Neural cell (in vitro differentiated cells): ENCODE measurements at regions not wholly inside any gene's neighbourhood (a gene's known extent, or its start where the extent isn't known, plus 50 kb on each side); places are given as distances from the start of the nearest gene placed in this dataset.

Source experiments
- H2AFZ ChIP-seq: fragments of 200-600, 300-800 bp; sonication (generic), shearing (Covaris generic); 2 replicates; pipeline ENCODE4 v1.6.0; 2014; ENCODE audit warnings: low read depth, mild to moderate bottlenecking, antibody characterized with exemption, low read length, moderate library complexity
- H3F3A ChIP-seq: fragments of 200-600 bp; shearing (Covaris generic); 2 replicates; pipeline ENCODE4 v1.6.1; 2016; ENCODE audit warnings: mild to moderate bottlenecking, moderate library complexity, mixed read lengths, antibody characterized with exemption, low read length; ENCODE audit not compliant: insufficient read depth, poor library complexity, severe bottlenecking
- H3K27ac ChIP-seq: fragments of 200-600, 300-800 bp; sonication (generic), shearing (Covaris generic); 2 replicates; pipeline ENCODE4 v1.5.1; 2014; ENCODE audit warnings: mild to moderate bottlenecking, low read length, moderate library complexity
- H3K27me3 ChIP-seq: fragments of 300-800, 200-600 bp; sonication (generic), shearing (Covaris generic); 2 replicates; pipeline ENCODE4 v1.6.0; 2014; ENCODE audit warnings: mild to moderate bottlenecking, low read depth, low read length, moderate library complexity; ENCODE audit not compliant: insufficient read depth
- H3K36me3 ChIP-seq: fragments of 300-800, 200-600 bp; sonication (generic), shearing (Covaris generic); 2 replicates; pipeline ENCODE4 v1.5.1; 2014; ENCODE audit warnings: mild to moderate bottlenecking, antibody characterized with exemption, low read length, moderate library complexity; ENCODE audit not compliant: insufficient read depth
- H3K4me2 ChIP-seq: fragments of 300-800, 200-600 bp; sonication (generic), shearing (Covaris generic); 2 replicates; pipeline ENCODE4 v1.6.0; 2014; ENCODE audit warnings: mild to moderate bottlenecking, low read length
- H3K4me3 ChIP-seq: fragments of 300-800, 200-600 bp; sonication (generic), shearing (Covaris generic); 2 replicates; pipeline ENCODE4 v1.5.1; 2014; ENCODE audit warnings: mild to moderate bottlenecking, low read length, moderate library complexity
- H3K79me2 ChIP-seq: fragments of 200-600 bp; shearing (Covaris generic); replicated peaks from 2 replicates; pipeline ENCODE4 v1.6.0; 2014; ENCODE audit warnings: mild to moderate bottlenecking, low read length, moderate library complexity; ENCODE audit not compliant: insufficient read depth
- H3K9ac ChIP-seq: fragments of 300-800, 200-600 bp; sonication (generic), shearing (Covaris generic); 2 replicates; pipeline ENCODE4 v1.6.1; 2016; ENCODE audit warnings: mild to moderate bottlenecking, low read length, mixed read lengths
- H3K9me2 ChIP-seq: fragments of 200-600 bp; shearing (Covaris generic); 2 replicates; pipeline ENCODE4 v1.6.1; 2016; ENCODE audit warnings: mild to moderate bottlenecking, low read length, mixed read lengths; ENCODE audit not compliant: insufficient read depth
- H3K9me3 ChIP-seq: fragments of 200-600, 300-800 bp; sonication (generic), shearing (Covaris generic); 2 replicates; pipeline ENCODE4 v1.6.1; 2016; ENCODE audit warnings: mild to moderate bottlenecking, mixed run types, low read length, moderate library complexity, mixed read lengths
- H4K20me1 ChIP-seq: fragments of 200-600 bp; shearing (Covaris generic); 2 replicates; pipeline ENCODE4 v1.6.1; 2016; ENCODE audit warnings: mild to moderate bottlenecking, mixed run types; ENCODE audit not compliant: insufficient read depth
- EP300 ChIP-seq: fragments of 450-650 bp; conservative IDR thresholded peaks from 2 replicates; pipeline ENCODE4 v1.6.1; 2014; ENCODE audit warnings: antibody characterized with exemption, mild to moderate bottlenecking, moderate library complexity; ENCODE audit not compliant: poor library complexity, severe bottlenecking
- EZH2 ChIP-seq: fragments of 200-600, 300-800 bp; shearing (Covaris generic), sonication (generic); IDR thresholded peaks from 2 replicates; pipeline ENCODE4 v1.6.1; 2014; ENCODE audit warnings: antibody characterized with exemption, low read length, borderline replicate concordance, mild to moderate bottlenecking; ENCODE audit not compliant: insufficient read depth, poor library complexity, severe bottlenecking
- MXI1 ChIP-seq: fragments of 450-650 bp; conservative IDR thresholded peaks from 2 replicates; pipeline ENCODE4 v1.6.1; 2014; ENCODE audit warnings: antibody characterized with exemption, mild to moderate bottlenecking; ENCODE audit not compliant: poor library complexity, severe bottlenecking
- POLR2AphosphoS5 ChIP-seq: IDR thresholded peaks from 2 replicates; pipeline ENCODE4 v1.6.1; 2012
- RAD21 ChIP-seq: fragments of 450-650 bp; conservative IDR thresholded peaks from 2 replicates; pipeline ENCODE4 v1.6.1; 2014; ENCODE audit warnings: antibody characterized with exemption, mild to moderate bottlenecking, moderate library complexity
- SMC3 ChIP-seq: fragments of 450-650 bp; conservative IDR thresholded peaks from 2 replicates; pipeline ENCODE4 v1.6.1; 2014; ENCODE audit warnings: antibody characterized with exemption, mild to moderate bottlenecking, moderate library complexity; ENCODE audit not compliant: poor library complexity
- TAF1 ChIP-seq: IDR thresholded peaks from 2 replicates; pipeline ENCODE4 v1.6.1; 2012; ENCODE audit warnings: low read depth
- TF ChIP-seq, protein P1 (sequence below): IDR thresholded peaks from 2 replicates; pipeline ENCODE4 v1.6.1; 2012; ENCODE audit warnings: borderline replicate concordance
- TF ChIP-seq, protein P2 (sequence below): fragments of 450-650 bp; IDR thresholded peaks from 2 replicates; pipeline ENCODE4 v1.5.1; 2014; ENCODE audit warnings: antibody characterized with exemption, mild to moderate bottlenecking, moderate library complexity; ENCODE audit not compliant: poor library complexity, severe bottlenecking

DNA sequence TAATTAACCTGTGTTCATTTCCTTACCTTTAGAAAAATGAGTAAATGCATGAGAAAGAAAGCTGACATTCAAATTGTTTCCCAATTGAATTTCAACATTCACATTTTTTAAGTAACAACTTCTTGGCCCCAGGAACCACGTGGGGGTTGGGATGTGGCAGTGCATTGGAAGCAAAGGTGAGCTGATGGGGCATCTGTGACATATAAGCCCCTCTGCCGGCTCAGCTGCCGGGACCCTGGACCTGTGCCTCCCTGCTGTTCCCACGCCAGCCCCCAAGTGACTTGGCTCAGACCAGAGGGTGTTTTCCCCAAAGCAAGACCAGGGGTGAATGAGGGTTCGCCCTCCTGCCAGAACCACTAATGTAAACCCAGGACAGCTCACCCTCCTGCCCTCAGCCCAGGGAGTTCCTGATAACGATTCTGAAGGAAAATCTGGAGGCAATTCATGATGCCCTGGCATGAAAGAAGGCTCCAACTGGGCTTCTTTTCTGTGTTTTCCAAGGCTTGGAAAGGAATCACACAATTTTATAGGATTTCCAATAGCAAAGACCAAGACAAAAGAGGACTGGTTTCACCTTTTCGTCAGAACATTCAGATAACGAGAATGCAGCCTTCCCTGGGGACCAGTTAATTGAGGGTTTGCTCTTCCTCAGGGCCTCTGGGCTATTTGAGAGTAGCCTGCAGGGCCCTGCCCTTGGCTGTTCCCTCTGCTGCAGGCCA lies 193.2 kb upstream of the TWIST2 start:
- no peaks in the 10 kb centered on the region for H3K27me3 ChIP-seq
- H4K20me1 ChIP-seq = no peaks in the 10 kb centered on the region
- no peaks in the 10 kb centered on the region for H3K9me3 ChIP-seq
- no peak overlapping the region for H3K4me2 ChIP-seq
- no peak overlapping the region for H2AFZ ChIP-seq
- TF ChIP-seq, protein P1, sequence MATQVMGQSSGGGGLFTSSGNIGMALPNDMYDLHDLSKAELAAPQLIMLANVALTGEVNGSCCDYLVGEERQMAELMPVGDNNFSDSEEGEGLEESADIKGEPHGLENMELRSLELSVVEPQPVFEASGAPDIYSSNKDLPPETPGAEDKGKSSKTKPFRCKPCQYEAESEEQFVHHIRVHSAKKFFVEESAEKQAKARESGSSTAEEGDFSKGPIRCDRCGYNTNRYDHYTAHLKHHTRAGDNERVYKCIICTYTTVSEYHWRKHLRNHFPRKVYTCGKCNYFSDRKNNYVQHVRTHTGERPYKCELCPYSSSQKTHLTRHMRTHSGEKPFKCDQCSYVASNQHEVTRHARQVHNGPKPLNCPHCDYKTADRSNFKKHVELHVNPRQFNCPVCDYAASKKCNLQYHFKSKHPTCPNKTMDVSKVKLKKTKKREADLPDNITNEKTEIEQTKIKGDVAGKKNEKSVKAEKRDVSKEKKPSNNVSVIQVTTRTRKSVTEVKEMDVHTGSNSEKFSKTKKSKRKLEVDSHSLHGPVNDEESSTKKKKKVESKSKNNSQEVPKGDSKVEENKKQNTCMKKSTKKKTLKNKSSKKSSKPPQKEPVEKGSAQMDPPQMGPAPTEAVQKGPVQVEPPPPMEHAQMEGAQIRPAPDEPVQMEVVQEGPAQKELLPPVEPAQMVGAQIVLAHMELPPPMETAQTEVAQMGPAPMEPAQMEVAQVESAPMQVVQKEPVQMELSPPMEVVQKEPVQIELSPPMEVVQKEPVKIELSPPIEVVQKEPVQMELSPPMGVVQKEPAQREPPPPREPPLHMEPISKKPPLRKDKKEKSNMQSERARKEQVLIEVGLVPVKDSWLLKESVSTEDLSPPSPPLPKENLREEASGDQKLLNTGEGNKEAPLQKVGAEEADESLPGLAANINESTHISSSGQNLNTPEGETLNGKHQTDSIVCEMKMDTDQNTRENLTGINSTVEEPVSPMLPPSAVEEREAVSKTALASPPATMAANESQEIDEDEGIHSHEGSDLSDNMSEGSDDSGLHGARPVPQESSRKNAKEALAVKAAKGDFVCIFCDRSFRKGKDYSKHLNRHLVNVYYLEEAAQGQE = no peak
- TF ChIP-seq POLR2AphosphoS5 (no peak), SMC3 (no peak), RAD21 (no peak), MXI1 (no peak), EZH2 (no peak), TAF1 (no peak), EP300 (no peak)
- TF ChIP-seq, protein P2, sequence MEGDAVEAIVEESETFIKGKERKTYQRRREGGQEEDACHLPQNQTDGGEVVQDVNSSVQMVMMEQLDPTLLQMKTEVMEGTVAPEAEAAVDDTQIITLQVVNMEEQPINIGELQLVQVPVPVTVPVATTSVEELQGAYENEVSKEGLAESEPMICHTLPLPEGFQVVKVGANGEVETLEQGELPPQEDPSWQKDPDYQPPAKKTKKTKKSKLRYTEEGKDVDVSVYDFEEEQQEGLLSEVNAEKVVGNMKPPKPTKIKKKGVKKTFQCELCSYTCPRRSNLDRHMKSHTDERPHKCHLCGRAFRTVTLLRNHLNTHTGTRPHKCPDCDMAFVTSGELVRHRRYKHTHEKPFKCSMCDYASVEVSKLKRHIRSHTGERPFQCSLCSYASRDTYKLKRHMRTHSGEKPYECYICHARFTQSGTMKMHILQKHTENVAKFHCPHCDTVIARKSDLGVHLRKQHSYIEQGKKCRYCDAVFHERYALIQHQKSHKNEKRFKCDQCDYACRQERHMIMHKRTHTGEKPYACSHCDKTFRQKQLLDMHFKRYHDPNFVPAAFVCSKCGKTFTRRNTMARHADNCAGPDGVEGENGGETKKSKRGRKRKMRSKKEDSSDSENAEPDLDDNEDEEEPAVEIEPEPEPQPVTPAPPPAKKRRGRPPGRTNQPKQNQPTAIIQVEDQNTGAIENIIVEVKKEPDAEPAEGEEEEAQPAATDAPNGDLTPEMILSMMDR = no peak
- no peaks in the 10 kb centered on the region for H3F3A ChIP-seq
- H3K9ac ChIP-seq = no peak overlapping the region
- H3K4me3 ChIP-seq = no peak overlapping the region
- no peaks in the 10 kb centered on the region for H3K79me2 ChIP-seq
- no peaks in the 10 kb centered on the region for H3K9me2 ChIP-seq
- no peak overlapping the region for H3K27ac ChIP-seq
- H3K36me3 ChIP-seq = no peaks in the 10 kb centered on the region

DNA sequence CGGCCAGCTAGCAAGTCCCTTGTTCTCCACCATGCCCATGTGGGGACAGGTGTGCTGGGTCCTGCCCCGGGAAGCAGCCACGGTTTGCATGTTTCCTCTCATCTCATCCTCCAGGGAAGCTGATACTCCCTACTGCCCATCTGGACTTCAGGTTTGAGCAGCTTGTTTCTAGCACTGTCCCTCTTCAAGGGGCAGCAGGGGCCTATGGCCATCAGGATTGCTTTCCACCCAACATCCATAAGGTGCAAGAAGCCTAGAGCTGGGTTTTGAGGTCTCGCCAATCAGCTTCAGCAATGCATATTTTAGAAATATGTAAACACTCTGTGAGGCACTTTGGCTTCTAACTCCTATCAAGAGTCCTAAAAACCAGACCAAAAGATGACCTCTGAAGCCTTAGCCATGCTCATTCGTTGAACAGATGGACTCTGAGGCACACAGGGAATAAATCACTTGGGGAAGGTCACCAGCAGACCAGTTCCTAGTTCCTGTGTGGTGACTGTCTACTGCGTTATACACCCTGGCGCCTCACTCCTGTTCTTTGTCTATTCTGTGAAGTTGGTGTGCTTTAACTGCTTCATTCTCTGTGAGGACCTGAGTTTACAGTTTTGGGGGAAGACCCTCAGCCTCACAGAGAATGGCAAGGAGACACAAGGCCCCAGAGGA lies 192.6 kb upstream of the TWIST2 start:
- Histone ChIP-seq H3K9me3 (no peaks in the 10 kb centered on the region), H3K27me3 (no peaks in the 10 kb centered on the region), H3K9me2 (no peaks in the 10 kb centered on the region), H3K36me3 (no peaks in the 10 kb centered on the region), H3K27ac (no peak overlapping the region), H2AFZ (no peak overlapping the region), H4K20me1 (no peaks in the 10 kb centered on the region), H3K4me3 (no peak overlapping the region), H3K79me2 (no peaks in the 10 kb centered on the region), H3K4me2 (no peak overlapping the region), H3F3A (no peaks in the 10 kb centered on the region), H3K9ac (no peak overlapping the region)
- TF ChIP-seq, protein P1 = no peak
- TF ChIP-seq SMC3 (no peak), RAD21 (no peak), EZH2 (no peak), POLR2AphosphoS5 (no peak), TAF1 (no peak), EP300 (no peak), MXI1 (no peak)
- TF ChIP-seq, protein P2 = no peak
